GM23248 (cell line): ENCODE measurements at regions not wholly inside any gene's neighbourhood (a gene's known extent, or its start where the extent isn't known, plus 50 kb on each side); places are given as distances from the start of the nearest gene placed in this dataset.
A peak's percentile ranks its signal among the peaks of the same experiment; 100 is the strongest.

Experiments used
- DNase-seq: peaks from one replicate; pipeline ENCODE4 v3.0.0-alpha.2; 2015
- H2AFZ ChIP-seq: fragments of 200-600 bp; sonication (generic); 2 replicates; pipeline ENCODE4 v1.6.1; 2016; ENCODE audit warnings: antibody characterized with exemption
- H3F3A ChIP-seq: fragments of 200-600 bp; sonication (generic); 2 replicates; pipeline ENCODE4 v1.6.1; 2016; ENCODE audit warnings: mild to moderate bottlenecking, antibody characterized with exemption, mixed run types; ENCODE audit not compliant: insufficient read depth
- H3K27ac ChIP-seq: fragments of 200-600 bp; sonication (generic); 2 replicates; pipeline ENCODE4 v1.5.1; 2016; ENCODE audit warnings: mild to moderate bottlenecking
- H3K27me3 ChIP-seq: fragments of 200-600 bp; sonication (generic); replicated peaks from 2 replicates; pipeline ENCODE4 v1.6.1; 2016; ENCODE audit warnings: mild to moderate bottlenecking; ENCODE audit not compliant: insufficient read depth
- H3K36me3 ChIP-seq: fragments of 200-600 bp; sonication (generic); 2 replicates; pipeline ENCODE4 v1.6.1; 2016; ENCODE audit warnings: low read depth, mild to moderate bottlenecking
- H3K4me1 ChIP-seq: fragments of 200-600 bp; sonication (generic); 2 replicates; pipeline ENCODE4 v1.6.1; 2016; ENCODE audit warnings: mild to moderate bottlenecking; ENCODE audit not compliant: insufficient read depth
- H3K4me2 ChIP-seq: fragments of 200-600 bp; sonication (generic); one replicate; pipeline ENCODE4 v1.6.1; 2016; ENCODE audit warnings: mild to moderate bottlenecking; ENCODE audit not compliant: unreplicated experiment
- H3K4me3 ChIP-seq: fragments of 200-600 bp; sonication (generic); 2 replicates; pipeline ENCODE4 v1.5.1; 2016; ENCODE audit warnings: mild to moderate bottlenecking
- H3K79me2 ChIP-seq: fragments of 200-600 bp; sonication (generic); 2 replicates; pipeline ENCODE4 v1.6.1; 2016; ENCODE audit warnings: mild to moderate bottlenecking; ENCODE audit not compliant: insufficient read depth
- H3K9ac ChIP-seq: fragments of 200-600 bp; sonication (generic); 2 replicates; pipeline ENCODE4 v1.6.1; 2016; ENCODE audit warnings: mild to moderate bottlenecking
- H3K9me2 ChIP-seq: fragments of 200-600 bp; sonication (generic); 2 replicates; pipeline ENCODE4 v1.6.1; 2016; ENCODE audit warnings: mixed run types, mild to moderate bottlenecking, moderate library complexity; ENCODE audit not compliant: insufficient read depth
- H3K9me3 ChIP-seq: fragments of 200-600 bp; sonication (generic); one replicate; pipeline ENCODE4 v1.6.1; 2017; ENCODE audit warnings: low read depth
- H4K20me1 ChIP-seq: fragments of 200-600 bp; sonication (generic); 2 replicates; pipeline ENCODE4 v1.6.0; 2016; ENCODE audit not compliant: insufficient read depth
- EZH2 ChIP-seq: fragments of 200-600 bp; sonication (generic); IDR thresholded peaks from 2 replicates; pipeline ENCODE4 v1.6.1; 2018; ENCODE audit warnings: antibody characterized with exemption, mild to moderate bottlenecking; ENCODE audit not compliant: insufficient read depth, poor library complexity, severe bottlenecking
- EZH2phosphoT487 ChIP-seq: fragments of 200-600 bp; sonication (generic); IDR thresholded peaks from 2 replicates; pipeline ENCODE4 v1.6.1; 2018; ENCODE audit warnings: antibody characterized with exemption, moderate library complexity, mild to moderate bottlenecking, low read depth; ENCODE audit not compliant: insufficient read depth
- WGBS, 2 experiments: methylation state at CpG; one replicate each; pipeline ENCODE4 v1.1.6; 2015 to 2017; ENCODE audit warnings: low lambda C conversion rate in 2 of 2, low coverage in 1 of 2; ENCODE audit errors: missing lambda C conversion rate in 2 of 2; 5-methylcytosine and 5-hydroxymethylcytosine counted together
- in situ Hi-C: fragments of 300-500 bp; cut with MboI; formaldehyde crosslinking; loops from 2 replicates; pipeline ENCODE4 v1.15.0; 2020

DNA sequence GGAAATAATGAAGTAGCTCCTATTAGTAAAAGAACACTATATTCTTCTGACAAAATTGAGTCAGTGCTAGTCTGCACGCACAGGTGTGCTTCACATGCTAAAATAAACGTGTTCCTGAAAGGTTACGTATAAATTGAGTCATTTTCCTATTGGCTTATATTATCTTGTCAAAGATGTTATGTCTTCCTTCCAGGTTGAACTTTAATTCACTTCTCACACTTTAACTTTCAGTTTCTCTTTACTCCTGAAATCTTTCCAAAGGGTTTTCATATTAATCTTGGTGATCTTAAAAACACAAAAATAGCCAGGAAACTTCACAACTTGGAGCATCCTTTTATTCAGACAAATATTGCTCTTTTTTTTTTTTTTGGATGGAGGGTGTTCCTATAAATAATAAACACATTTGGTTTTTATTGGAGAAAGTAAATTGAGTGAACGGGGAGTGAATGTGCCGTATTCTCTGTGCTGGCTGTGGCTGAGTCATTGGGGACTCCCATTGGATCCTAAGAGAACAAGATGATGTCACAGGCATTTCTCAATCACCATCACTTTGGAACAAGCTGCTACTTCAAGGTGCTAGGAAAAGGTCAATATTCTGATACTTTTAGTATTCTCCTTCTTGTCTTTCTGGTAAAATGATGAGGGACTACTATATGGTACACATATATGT, 150.2 kb upstream of the SPATS2L start:
- no peak for TF ChIP-seq EZH2
- TF ChIP-seq EZH2phosphoT487, result no peak
- Histone ChIP-seq H3K9me2 (no peaks in the 10 kb centered on the region), H3K9ac (peak overlapping the region; percentile 65), H3K4me2 (peak overlapping the region; percentile 75), H3K27ac (no peak overlapping the region), H3K4me1 (peaks cover 16% of the 10 kb centered on the region), H3K4me3 (peak overlapping the region; percentile 81), H4K20me1 (no peaks in the 10 kb centered on the region), H3K9me3 (no peaks in the 10 kb centered on the region), H2AFZ (peak overlapping the region; percentile 83), H3K27me3 (no peaks in the 10 kb centered on the region), H3K36me3 (no peaks in the 10 kb centered on the region), H3F3A (no peaks in the 10 kb centered on the region), H3K79me2 (no peaks in the 10 kb centered on the region)
- in situ Hi-C loops, result no loop called here
- 24 to 26% methylated on average over 5 of the region's 5 CpGs for WGBS, 2 experiments
- DNase-seq, result peak; percentile 94

DNA sequence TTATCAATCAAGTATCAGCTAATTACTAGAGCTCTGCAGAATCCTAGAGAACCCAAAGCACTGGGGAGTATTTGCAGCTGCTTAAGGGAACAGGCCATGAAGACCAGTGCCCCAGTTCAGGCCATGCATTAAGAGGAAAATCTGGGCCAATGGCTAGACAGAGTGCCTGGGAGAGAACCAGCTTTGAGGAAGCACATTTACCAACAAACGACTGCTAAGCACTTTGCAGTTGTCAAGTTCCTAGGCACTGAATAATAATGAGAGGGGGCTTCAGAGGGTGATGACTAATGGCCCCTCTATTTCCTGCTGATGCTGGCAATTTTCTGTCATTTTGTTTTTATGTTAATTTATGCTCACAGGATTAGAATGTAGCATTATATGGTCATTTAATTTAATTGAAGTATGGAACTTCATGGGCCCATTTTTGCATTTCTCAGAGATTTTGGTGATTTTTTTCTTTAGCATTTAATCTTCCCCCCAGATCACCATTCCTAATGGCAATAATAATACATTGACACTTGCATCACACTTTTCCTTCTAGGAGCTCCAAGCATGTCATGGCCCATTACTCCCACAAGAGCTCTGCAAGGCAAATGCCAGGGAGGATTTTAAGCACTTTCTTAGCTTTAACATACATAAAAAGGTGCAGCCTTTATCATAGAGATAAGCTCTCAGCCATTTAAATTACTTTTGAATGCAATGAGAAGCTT, 147.7 kb upstream of the SPATS2L start:
- no peak overlapping the region for H2AFZ ChIP-seq
- no peaks in the 10 kb centered on the region for H3K9me3 ChIP-seq
- H4K20me1 ChIP-seq, result no peaks in the 10 kb centered on the region
- H3K27me3 ChIP-seq, result no peaks in the 10 kb centered on the region
- no peak for DNase-seq
- no peak overlapping the region for H3K9ac ChIP-seq
- no peak for TF ChIP-seq EZH2
- TF ChIP-seq EZH2phosphoT487, result no peak
- H3K79me2 ChIP-seq, result no peaks in the 10 kb centered on the region
- no peaks in the 10 kb centered on the region for H3K36me3 ChIP-seq
- WGBS, 2 experiments, result 63 to 75% methylated on average over 1 of the region's 1 CpG
- no peak overlapping the region for H3K4me2 ChIP-seq
- H3K9me2 ChIP-seq, result no peaks in the 10 kb centered on the region
- H3F3A ChIP-seq, result no peaks in the 10 kb centered on the region
- in situ Hi-C loops, result no loop called here
- no peak overlapping the region for H3K4me3 ChIP-seq
- H3K27ac ChIP-seq, result no peak overlapping the region
- H3K4me1 ChIP-seq, result peaks cover 16% of the 10 kb centered on the region

DNA sequence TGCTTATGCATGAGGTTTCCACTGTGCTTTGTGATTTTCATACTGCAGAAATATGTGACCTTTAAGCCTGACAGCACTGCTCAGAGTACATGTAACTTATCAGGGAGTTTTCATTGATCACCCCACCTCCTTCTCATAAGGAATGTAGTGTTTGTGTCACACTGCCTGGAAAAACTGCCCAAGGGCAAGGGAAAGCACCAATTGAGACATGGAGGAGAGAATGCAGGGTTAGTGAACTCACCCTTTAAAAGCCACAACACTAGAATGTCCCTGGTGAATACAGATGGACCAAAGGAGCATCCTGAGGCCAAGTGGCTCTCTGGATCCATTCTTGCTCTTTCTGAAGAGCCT, 147.2 kb upstream of the SPATS2L start:
- no peak overlapping the region for H3K4me3 ChIP-seq
- no peaks in the 10 kb centered on the region for H3F3A ChIP-seq
- no peak for TF ChIP-seq EZH2phosphoT487
- in situ Hi-C loops, result no loop called here
- no peak overlapping the region for H3K9ac ChIP-seq
- no peaks in the 10 kb centered on the region for H3K9me2 ChIP-seq
- H3K4me1 ChIP-seq, result peaks cover 16% of the 10 kb centered on the region
- no peaks in the 10 kb centered on the region for H3K36me3 ChIP-seq
- no peak overlapping the region for H3K4me2 ChIP-seq
- H3K9me3 ChIP-seq, result no peaks in the 10 kb centered on the region
- no peak for DNase-seq
- H3K27ac ChIP-seq, result no peak overlapping the region
- H3K27me3 ChIP-seq, result no peaks in the 10 kb centered on the region
- H2AFZ ChIP-seq, result no peak overlapping the region
- no peaks in the 10 kb centered on the region for H3K79me2 ChIP-seq
- H4K20me1 ChIP-seq, result no peaks in the 10 kb centered on the region

DNA sequence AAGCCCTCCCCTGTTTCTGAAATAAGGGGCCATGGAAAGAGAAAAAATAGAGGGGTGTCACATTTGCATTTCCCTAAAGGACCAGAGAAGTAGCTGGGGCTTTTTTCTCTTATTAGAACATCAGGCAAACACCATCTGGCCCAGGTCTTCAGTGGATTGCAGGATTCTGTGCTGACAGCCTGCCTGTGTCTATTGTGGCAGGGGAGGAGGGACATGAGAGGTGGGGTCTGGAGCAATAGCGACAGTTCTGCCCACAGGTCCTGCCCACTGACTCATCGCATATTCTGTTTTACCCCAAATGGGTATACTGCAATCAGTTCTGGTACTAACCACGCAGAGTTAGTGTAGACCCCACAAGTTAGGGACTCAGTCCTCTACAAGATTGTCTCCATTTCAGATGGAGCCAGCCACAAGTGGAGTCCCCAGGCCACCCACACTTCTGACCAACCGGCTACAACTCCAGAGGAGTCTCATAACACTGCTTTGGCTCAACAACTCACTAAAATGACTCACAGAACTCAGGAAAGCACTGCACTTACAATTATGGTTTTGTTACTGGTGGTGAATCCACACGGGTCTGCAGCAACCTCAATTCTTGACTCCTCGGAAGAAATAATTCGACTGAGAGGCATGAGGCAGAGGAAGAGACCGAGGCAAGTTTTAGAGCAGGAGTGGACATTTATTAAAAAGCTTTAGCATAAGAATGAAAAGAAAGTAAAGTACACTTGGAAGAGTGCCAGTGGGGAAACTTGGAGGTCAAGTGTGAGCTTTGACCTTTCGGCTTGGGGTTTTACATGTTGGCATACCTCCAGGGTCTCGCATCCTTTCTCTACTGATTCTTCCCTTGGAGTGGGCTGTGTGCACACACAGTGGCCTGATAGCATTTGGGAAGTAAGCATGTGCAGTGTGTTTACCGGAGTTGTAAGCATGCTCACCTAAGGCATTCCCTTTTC, 146.4 kb upstream of the SPATS2L start:
- no peak for TF ChIP-seq EZH2
- no peak for TF ChIP-seq EZH2phosphoT487
- Histone ChIP-seq H2AFZ (no peak overlapping the region), H3K9ac (no peak overlapping the region), H3K36me3 (no peaks in the 10 kb centered on the region), H3K27ac (no peak overlapping the region), H3K9me3 (no peaks in the 10 kb centered on the region), H3F3A (no peaks in the 10 kb centered on the region), H4K20me1 (no peaks in the 10 kb centered on the region), H3K4me2 (no peak overlapping the region), H3K9me2 (no peaks in the 10 kb centered on the region), H3K79me2 (no peaks in the 10 kb centered on the region), H3K27me3 (no peaks in the 10 kb centered on the region), H3K4me3 (0 out of 2 replicates have a peak overlapping the region, but pooled peaks have one; percentile 21), H3K4me1 (peaks cover 16% of the 10 kb centered on the region)
- WGBS, 2 experiments, result 64 to 66% methylated on average over 11 of the region's 11 CpGs
- peak; percentile 63 for DNase-seq
- in situ Hi-C loops, result no loop called here
